Endodermal cell (in vitro differentiated cells): ENCODE measurements at regions not wholly inside any gene's neighbourhood (a gene's known extent, or its start where the extent isn't known, plus 50 kb on each side); places are given as distances from the start of the nearest gene placed in this dataset.

Experiments
- DNase-seq: peaks from one replicate; pipeline ENCODE4 v3.0.0-alpha.2; 2017
- H3K27ac ChIP-seq: 2 replicates; pipeline ENCODE4 v1.5.1; 2013; ENCODE audit warnings: mild to moderate bottlenecking, low read depth, low read length, moderate library complexity
- H3K27me3 ChIP-seq: 2 replicates; pipeline ENCODE4 v1.6.1; 2013; ENCODE audit warnings: mild to moderate bottlenecking, low read length, moderate library complexity; ENCODE audit not compliant: insufficient read depth, control insufficient read depth, poor library complexity, severe bottlenecking
- H3K36me3 ChIP-seq: 2 replicates; pipeline ENCODE4 v1.7.0; 2013; ENCODE audit warnings: mild to moderate bottlenecking, low read length, moderate library complexity; ENCODE audit not compliant: control insufficient read depth, insufficient read depth
- H3K4me1 ChIP-seq: one replicate; pipeline ENCODE4 v1.7.0; 2013; ENCODE audit warnings: low read length; ENCODE audit not compliant: control insufficient read depth, insufficient read depth
- H3K4me3 ChIP-seq: 2 replicates; pipeline ENCODE4 v1.5.1; 2013; ENCODE audit warnings: mild to moderate bottlenecking, low read length, moderate library complexity
- H3K9ac ChIP-seq: 2 replicates; pipeline ENCODE4 v1.6.1; 2013; ENCODE audit warnings: mild to moderate bottlenecking, low read length, moderate library complexity; ENCODE audit not compliant: poor library complexity, severe bottlenecking; ENCODE audit errors: extremely low read depth
- H3K9me3 ChIP-seq: 2 replicates; pipeline ENCODE4 v1.6.1; 2013; ENCODE audit warnings: mild to moderate bottlenecking, low read length, moderate library complexity; ENCODE audit not compliant: control insufficient read depth
- H3K27ac Mint-ChIP-seq: 2 replicates; pipeline ENCODE4 v1.8.0; 2020; ENCODE audit warnings: mixed read lengths
- H3K27me3 Mint-ChIP-seq: 2 replicates; pipeline ENCODE4 v1.8.0; 2021; ENCODE audit warnings: mild to moderate bottlenecking, mixed read lengths; ENCODE audit not compliant: insufficient read depth
- H3K36me3 Mint-ChIP-seq: 2 replicates; pipeline ENCODE4 v1.8.0; 2020; ENCODE audit warnings: low read depth, mixed read lengths
- H3K4me1 Mint-ChIP-seq: 2 replicates; pipeline ENCODE4 v1.8.0; 2020; ENCODE audit warnings: mixed read lengths
- H3K4me3 Mint-ChIP-seq: 2 replicates; pipeline ENCODE4 v1.8.0; 2020; ENCODE audit warnings: mild to moderate bottlenecking, moderate library complexity, mixed read lengths
- H3K9me3 Mint-ChIP-seq: 2 replicates; pipeline ENCODE4 v1.8.0; 2020; ENCODE audit warnings: mild to moderate bottlenecking, mixed read lengths
- CTCF ChIP-seq: fragments of 200-600 bp; sonication (generic); conservative IDR thresholded peaks from 2 replicates; pipeline ENCODE4 v1.5.0; 2021; ENCODE audit warnings: antibody characterized with exemption, mild to moderate bottlenecking
- WGBS, 2 experiments: methylation state at CpG; one replicate each; pipeline versions ENCODE4 v1.1.5 to v1.1.7; 2013; ENCODE audit warnings: missing lambda C conversion rate in 2 of 2, mixed read lengths in 1 of 2; ENCODE audit not compliant: insufficient coverage in 1 of 2, insufficient read length in 1 of 2; 5-methylcytosine and 5-hydroxymethylcytosine counted together

GRCh38 chr4:134298313-134298712 lies 96.7 kb upstream of the PABPC4L start:
- Mint-ChIP-seq H3K36me3 (peaks cover 9% of the 10 kb centered on the region), H3K9me3 (peaks cover 16% of the 10 kb centered on the region), H3K4me3 (no peak overlapping the region), H3K4me1 (peaks cover 29% of the 10 kb centered on the region), H3K27ac (no peak overlapping the region), H3K27me3 (no peaks in the 10 kb centered on the region)
- no peak for TF ChIP-seq CTCF
- H3K4me1 ChIP-seq = no peaks in the 10 kb centered on the region
- no peak overlapping the region for H3K27ac ChIP-seq
- no peak overlapping the region for H3K4me3 ChIP-seq
- H3K36me3 ChIP-seq = no peaks in the 10 kb centered on the region
- DNase-seq = no peak
- H3K9ac ChIP-seq = no peak overlapping the region
- peaks cover 17% of the 10 kb centered on the region for H3K9me3 ChIP-seq
- H3K27me3 ChIP-seq = no peaks in the 10 kb centered on the region

DNA sequence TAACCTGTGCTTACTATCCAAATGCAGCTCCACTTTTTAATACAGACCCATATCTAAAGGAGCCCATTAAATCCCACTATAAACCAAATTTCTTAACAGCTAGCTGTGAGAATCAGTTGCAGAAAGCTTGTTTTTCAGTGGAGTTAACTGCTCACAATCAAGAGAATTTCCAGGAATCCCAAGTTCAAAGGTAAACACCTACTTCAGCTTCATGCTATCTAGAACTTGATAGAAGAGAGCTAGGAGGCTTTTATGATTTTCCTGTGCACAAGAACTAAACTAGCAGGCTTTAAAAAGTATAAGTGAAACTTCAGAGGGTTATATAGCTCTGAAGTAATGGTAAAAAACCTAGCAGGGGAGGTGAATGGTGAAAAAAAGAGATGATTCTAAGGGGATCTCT lies 96.2 kb upstream of the PABPC4L start:
- H3K4me1 Mint-ChIP-seq = peaks cover 32% of the 10 kb centered on the region
- H3K27ac Mint-ChIP-seq = no peak overlapping the region
- H3K9ac ChIP-seq = no peak overlapping the region
- peaks cover 16% of the 10 kb centered on the region for H3K9me3 Mint-ChIP-seq
- peaks cover 17% of the 10 kb centered on the region for H3K9me3 ChIP-seq
- no peak overlapping the region for H3K4me3 Mint-ChIP-seq
- H3K4me1 ChIP-seq = no peaks in the 10 kb centered on the region
- DNase-seq = no peak
- H3K27me3 ChIP-seq = no peaks in the 10 kb centered on the region
- TF ChIP-seq CTCF = no peak
- H3K4me3 ChIP-seq = no peak overlapping the region
- peaks cover 9% of the 10 kb centered on the region for H3K36me3 Mint-ChIP-seq
- no peak overlapping the region for H3K27ac ChIP-seq
- H3K27me3 Mint-ChIP-seq = no peaks in the 10 kb centered on the region
- H3K36me3 ChIP-seq = no peaks in the 10 kb centered on the region

- Mint-ChIP-seq H3K9me3 (no peaks in the 10 kb centered on the region), H3K4me1 (peaks cover 3% of the 10 kb centered on the region), H3K36me3 (no peaks in the 10 kb centered on the region), H3K4me3 (no peak overlapping the region), H3K27ac (no peak overlapping the region), H3K27me3 (no peaks in the 10 kb centered on the region)
- Histone ChIP-seq H3K27ac (no peak overlapping the region), H3K4me3 (no peak overlapping the region), H3K9ac (no peak overlapping the region), H3K4me1 (no peaks in the 10 kb centered on the region), H3K27me3 (no peaks in the 10 kb centered on the region), H3K9me3 (no peaks in the 10 kb centered on the region), H3K36me3 (no peaks in the 10 kb centered on the region)
- 100% methylated on average over 1 to 2 of the region's 2 CpGs for WGBS, 2 experiments
- no peak for DNase-seq
- no peak for TF ChIP-seq CTCF
Observed at GRCh38 chr4:134282680-134283079, 81.1 kb upstream of the PABPC4L start.
